H9 (cell line): ENCODE measurements at regions not wholly inside any gene's neighbourhood (a gene's known extent, or its start where the extent isn't known, plus 50 kb on each side); places are given as distances from the start of the nearest gene placed in this dataset.

Experiments used
- DNase-seq: peaks from one replicate; pipeline ENCODE4 v3.0.0-alpha.2; 2017
- H2AFZ ChIP-seq: one replicate; pipeline ENCODE4 v1.6.1; 2013; ENCODE audit warnings: mild to moderate bottlenecking, low read length, control low read depth, moderate library complexity
- H2AK5ac ChIP-seq: 2 replicates; pipeline ENCODE4 v1.6.1; 2013; ENCODE audit warnings: low read length, control low read depth, mixed read lengths; ENCODE audit not compliant: insufficient read length
- H2BK120ac ChIP-seq: one replicate; pipeline ENCODE4 v1.6.1; 2013; ENCODE audit warnings: low read depth, mild to moderate bottlenecking, low read length, control low read depth, inconsistent platforms; ENCODE audit not compliant: poor library complexity, severe bottlenecking
- H2BK12ac ChIP-seq: 2 replicates; pipeline ENCODE4 v1.6.1; 2013; ENCODE audit warnings: low read length, control low read depth, mixed read lengths, low read depth; ENCODE audit not compliant: insufficient read length
- H2BK15ac ChIP-seq: 2 replicates; pipeline ENCODE4 v1.6.1; 2013; ENCODE audit warnings: low read depth, low read length, control low read depth
- H2BK20ac ChIP-seq: one replicate; pipeline ENCODE4 v1.6.1; 2013; ENCODE audit warnings: low read depth, mild to moderate bottlenecking, low read length, control low read depth, inconsistent platforms; ENCODE audit not compliant: poor library complexity, severe bottlenecking
- H2BK5ac ChIP-seq: 2 replicates; pipeline ENCODE4 v1.6.1; 2013; ENCODE audit warnings: low read length, control low read depth, mixed read lengths; ENCODE audit not compliant: insufficient read length
- H3K14ac ChIP-seq: 2 replicates; pipeline ENCODE4 v1.6.1; 2013; ENCODE audit warnings: low read length, control low read depth; ENCODE audit not compliant: insufficient read depth
- H3K18ac ChIP-seq: 2 replicates; pipeline ENCODE4 v1.6.1; 2013; ENCODE audit warnings: low read depth, mild to moderate bottlenecking, mixed read lengths, low read length, control low read depth; ENCODE audit not compliant: insufficient read length
- H3K23ac ChIP-seq: 2 replicates; pipeline ENCODE4 v1.6.1; 2013; ENCODE audit warnings: low read length, control low read depth, mixed read lengths, low read depth; ENCODE audit not compliant: insufficient read length
- H3K23me2 ChIP-seq: 2 replicates; pipeline ENCODE4 v1.6.1; 2013; ENCODE audit warnings: low read depth, mild to moderate bottlenecking, mixed read lengths, low read length, control low read depth; ENCODE audit not compliant: insufficient read length, poor library complexity, severe bottlenecking
- H3K27ac ChIP-seq: 2 replicates; pipeline ENCODE4 v1.5.1; 2013; ENCODE audit warnings: low read length, control low read depth, mixed read lengths, low read depth; ENCODE audit not compliant: insufficient read length
- H3K27me3 ChIP-seq: 2 replicates; pipeline ENCODE4 v1.6.1; 2013; ENCODE audit warnings: low read length, control low read depth, inconsistent platforms; ENCODE audit not compliant: insufficient read depth
- H3K4ac ChIP-seq: 2 replicates; pipeline ENCODE4 v1.6.1; 2013; ENCODE audit warnings: low read depth, mild to moderate bottlenecking, control low read depth, inconsistent platforms, low read length, moderate library complexity
- H3K4me1 ChIP-seq: 2 replicates; pipeline ENCODE4 v1.6.1; 2013; ENCODE audit warnings: low read length, control low read depth, inconsistent platforms; ENCODE audit not compliant: insufficient read depth
- H3K4me2 ChIP-seq: 2 replicates; pipeline ENCODE4 v1.6.1; 2013; ENCODE audit warnings: low read length, control low read depth, mixed read lengths; ENCODE audit not compliant: insufficient read length, insufficient read depth
- H3K56ac ChIP-seq: 2 replicates; pipeline ENCODE4 v1.6.1; 2013; ENCODE audit warnings: low read depth, mild to moderate bottlenecking, mixed read lengths, low read length, control low read depth; ENCODE audit not compliant: insufficient read length
- H3K79me1 ChIP-seq: 2 replicates; pipeline ENCODE4 v1.6.1; 2013; ENCODE audit warnings: low read depth, mild to moderate bottlenecking, moderate library complexity, low read length, control low read depth, inconsistent platforms; ENCODE audit not compliant: insufficient read depth, poor library complexity, severe bottlenecking
- H3K79me2 ChIP-seq: 2 replicates; pipeline ENCODE4 v1.6.1; 2013; ENCODE audit warnings: low read length, control low read depth, inconsistent platforms; ENCODE audit not compliant: insufficient read depth
- H3K9ac ChIP-seq: 2 replicates; pipeline ENCODE4 v1.6.1; 2013; ENCODE audit warnings: low read length, control low read depth, mixed read lengths; ENCODE audit not compliant: insufficient read length; ENCODE audit errors: extremely low read depth
- H3K9me3 ChIP-seq: one replicate; pipeline ENCODE4 v1.6.1; 2013; ENCODE audit warnings: low read depth, low read length, inconsistent platforms; ENCODE audit not compliant: control insufficient read depth
- H3T11ph ChIP-seq: one replicate; pipeline ENCODE4 v1.6.1; 2013; ENCODE audit warnings: mild to moderate bottlenecking, low read length, control low read depth, inconsistent platforms
- H4K20me1 ChIP-seq: one replicate; pipeline ENCODE4 v1.6.1; 2013; ENCODE audit not compliant: control insufficient read depth, insufficient read length, insufficient read depth
- H4K5ac ChIP-seq: 2 replicates; pipeline ENCODE4 v1.6.1; 2013; ENCODE audit warnings: low read depth, mild to moderate bottlenecking, mixed read lengths, low read length, control low read depth; ENCODE audit not compliant: insufficient read length
- H4K8ac ChIP-seq: replicated peaks from 2 replicates; pipeline ENCODE4 v1.6.1; 2013; ENCODE audit warnings: low read length, control low read depth, mixed read lengths, low read depth; ENCODE audit not compliant: insufficient read length
- H4K91ac ChIP-seq: 2 replicates; pipeline ENCODE4 v1.6.1; 2013; ENCODE audit warnings: low read depth, mild to moderate bottlenecking, moderate library complexity, mixed read lengths, low read length, control low read depth; ENCODE audit not compliant: insufficient read length
- H3K27ac Mint-ChIP-seq, 3 experiments: 2 replicates in 2 of 3; 3 replicates in 1 of 3; pipeline ENCODE4 v1.8.0; 2020 to 2021; ENCODE audit warnings: mixed read lengths in 3 of 3, mild to moderate bottlenecking in 1 of 3, moderate library complexity in 1 of 3
- H3K27me3 Mint-ChIP-seq: 2 replicates; pipeline ENCODE4 v1.8.0; 2021; ENCODE audit warnings: low read depth, mild to moderate bottlenecking, moderate library complexity, mixed read lengths
- H3K36me3 Mint-ChIP-seq, 3 experiments: 2 replicates in 2 of 3; 3 replicates in 1 of 3; pipeline ENCODE4 v1.8.0; 2020 to 2021; ENCODE audit warnings: low read depth in 3 of 3, mixed read lengths in 3 of 3; ENCODE audit not compliant: insufficient read depth in 1 of 3
- H3K4me1 Mint-ChIP-seq, 2 experiments: 2 replicates each; pipeline ENCODE4 v1.8.0; 2020; ENCODE audit warnings: mixed read lengths in 2 of 2
- H3K4me3 Mint-ChIP-seq, 2 experiments: 2 replicates in 1 of 2; 3 replicates in 1 of 2; pipeline ENCODE4 v1.8.0; 2020 to 2021; ENCODE audit warnings: mild to moderate bottlenecking in 2 of 2, mixed read lengths in 2 of 2, moderate library complexity in 1 of 2
- H3K9me3 Mint-ChIP-seq, 2 experiments: 2 replicates in 1 of 2; 3 replicates in 1 of 2; pipeline ENCODE4 v1.8.0; 2020; ENCODE audit warnings: mild to moderate bottlenecking in 2 of 2, mixed read lengths in 2 of 2, moderate library complexity in 1 of 2
- CTCF ChIP-seq: fragments of 200-600 bp; sonication (generic); conservative IDR thresholded peaks from 3 replicates; pipeline ENCODE4 v1.8.0; 2021; ENCODE audit warnings: antibody characterized with exemption, mild to moderate bottlenecking
- WGBS: extraction: QIAGEN DNeasy Blood & Tissue Kit; methylation state at CpG from one replicate; pipeline ENCODE4 v1.1.7; 2013; ENCODE audit warnings: missing lambda C conversion rate, low lambda C conversion rate, mixed read lengths; ENCODE audit not compliant: insufficient read length; ENCODE audit errors: extremely low coverage; 5-methylcytosine and 5-hydroxymethylcytosine counted together

DNA sequence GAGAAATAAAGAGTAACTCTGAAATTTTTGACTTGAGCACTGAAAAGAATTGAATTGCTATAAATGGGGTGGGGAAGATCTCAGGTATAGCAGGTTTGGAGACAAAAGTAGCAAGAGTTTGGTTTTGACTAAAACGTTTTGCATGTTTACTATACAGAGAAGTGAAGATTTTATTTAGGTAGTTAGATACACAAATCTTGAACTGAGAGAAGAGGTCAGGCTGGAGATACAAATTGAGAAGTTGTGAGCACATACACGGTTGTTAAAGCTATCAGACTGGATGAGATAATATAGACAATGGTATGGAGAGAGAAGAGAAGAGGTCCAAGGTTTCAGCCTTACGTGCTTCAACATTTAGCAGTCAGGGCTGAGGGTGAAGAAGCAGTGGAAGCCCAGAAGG is 420.9 kb downstream of the FOXO1 start:
- no peaks in the 10 kb centered on the region for H3K79me2 ChIP-seq
- no peak overlapping the region for H3T11ph ChIP-seq
- no peak overlapping the region for H4K8ac ChIP-seq
- no peak overlapping the region for H2BK20ac ChIP-seq
- H3K27me3 ChIP-seq = no peaks in the 10 kb centered on the region
- H4K5ac ChIP-seq = no peak overlapping the region
- no peak overlapping the region for H2AK5ac ChIP-seq
- H2BK12ac ChIP-seq = no peak overlapping the region
- no peak for TF ChIP-seq CTCF
- no peak overlapping the region for H3K9ac ChIP-seq
- no peaks in the 10 kb centered on the region for H3K9me3 ChIP-seq
- no CpG with 5 or more reads among the region's 3 CpGs for WGBS
- H2BK120ac ChIP-seq = no peak overlapping the region
- Mint-ChIP-seq H3K4me3 (no peak overlapping the region), H3K27ac (no peak overlapping the region), H3K27me3 (no peaks in the 10 kb centered on the region), H3K9me3 (no peaks in the 10 kb centered on the region; a peak in 1 of 5 replicates), H3K36me3 (no peaks in the 10 kb centered on the region), H3K4me1 (no peaks in the 10 kb centered on the region)
- no peaks in the 10 kb centered on the region for H4K20me1 ChIP-seq
- no peaks in the 10 kb centered on the region for H3K79me1 ChIP-seq
- H3K4me2 ChIP-seq = no peak overlapping the region
- DNase-seq = no peak
- H3K56ac ChIP-seq = no peak overlapping the region
- H3K23ac ChIP-seq = no peak overlapping the region
- no peaks in the 10 kb centered on the region for H3K23me2 ChIP-seq
- no peak overlapping the region for H2AFZ ChIP-seq
- H3K4me1 ChIP-seq = no peaks in the 10 kb centered on the region
- no peak overlapping the region for H3K4ac ChIP-seq
- no peak overlapping the region for H4K91ac ChIP-seq
- no peak overlapping the region for H2BK15ac ChIP-seq
- no peak overlapping the region for H3K14ac ChIP-seq
- no peak overlapping the region for H2BK5ac ChIP-seq
- no peak overlapping the region for H3K18ac ChIP-seq
- no peak overlapping the region for H3K27ac ChIP-seq
